HG03460 (cell line): ENCODE measurements at regions not wholly inside any gene's neighbourhood (a gene's known extent, or its start where the extent isn't known, plus 50 kb on each side); places are given as distances from the start of the nearest gene placed in this dataset.

ENCODE experiments used
- ATAC-seq: cut with Tn5 transposase; IDR thresholded peaks from one replicate; pipeline ENCODE4 v1.9.1; 2021; ENCODE audit not compliant: unreplicated experiment

DNA sequence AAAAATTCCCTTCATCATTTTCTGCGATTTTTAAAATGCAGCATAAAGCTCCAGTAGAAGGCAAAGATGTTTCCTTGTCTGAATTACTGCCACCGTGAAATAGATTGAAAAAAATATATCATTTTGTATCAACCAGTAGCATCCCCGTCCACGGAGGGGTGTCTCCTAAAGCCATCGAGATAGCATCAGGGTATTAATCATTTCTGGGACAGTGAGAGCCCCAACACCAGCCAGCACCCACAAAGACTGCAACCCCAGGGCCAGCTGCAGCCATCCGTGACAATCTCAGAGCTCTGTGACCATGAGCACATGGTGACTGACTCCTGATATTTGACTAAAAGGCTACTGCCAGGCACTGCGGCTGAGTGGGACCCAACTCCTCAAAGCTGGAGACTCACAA is 64.1 kb upstream of the SIX3 start:
- ATAC-seq, result no peak

DNA sequence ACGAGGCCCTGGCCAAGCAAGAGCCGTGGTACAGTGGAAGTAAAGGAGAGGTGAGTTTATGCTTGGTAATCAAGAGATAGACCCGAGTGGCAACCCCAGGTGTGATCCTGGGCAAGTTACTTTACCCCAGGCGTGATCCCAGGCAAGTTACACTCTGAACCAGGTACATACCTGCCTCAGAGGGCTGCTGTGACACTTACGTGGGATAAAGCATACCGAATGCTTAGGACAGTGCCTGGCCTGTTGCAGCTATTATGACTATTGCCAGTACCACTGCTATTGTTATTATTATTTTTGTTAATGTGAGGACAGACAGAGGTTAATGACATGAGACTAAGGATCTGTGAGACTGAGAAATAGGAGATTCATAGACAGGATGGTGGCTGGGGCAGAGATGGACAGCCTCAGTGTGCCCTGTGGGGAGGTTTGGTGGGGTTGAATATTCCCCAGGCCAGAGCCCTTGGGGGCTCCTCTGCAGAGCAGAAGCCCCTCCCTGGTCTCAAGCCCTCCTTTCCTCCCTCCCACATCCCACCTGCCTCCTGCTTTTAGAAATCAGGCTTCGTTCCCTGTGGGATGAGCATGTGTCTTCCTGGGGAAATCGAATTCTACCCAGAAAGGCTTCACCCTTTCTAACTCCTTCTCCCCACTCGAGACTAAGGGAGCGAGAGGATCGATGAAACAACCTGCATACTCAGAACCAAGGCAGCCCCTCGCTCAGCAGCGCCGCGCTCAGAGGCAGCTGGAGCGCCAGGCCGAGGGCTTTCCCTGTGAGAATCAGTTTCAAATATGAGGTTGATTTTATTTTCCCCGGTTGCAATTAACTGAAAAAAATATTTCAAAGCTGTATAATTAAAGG is 62.0 kb upstream of the SIX3 start:
- ATAC-seq, result no peak

DNA sequence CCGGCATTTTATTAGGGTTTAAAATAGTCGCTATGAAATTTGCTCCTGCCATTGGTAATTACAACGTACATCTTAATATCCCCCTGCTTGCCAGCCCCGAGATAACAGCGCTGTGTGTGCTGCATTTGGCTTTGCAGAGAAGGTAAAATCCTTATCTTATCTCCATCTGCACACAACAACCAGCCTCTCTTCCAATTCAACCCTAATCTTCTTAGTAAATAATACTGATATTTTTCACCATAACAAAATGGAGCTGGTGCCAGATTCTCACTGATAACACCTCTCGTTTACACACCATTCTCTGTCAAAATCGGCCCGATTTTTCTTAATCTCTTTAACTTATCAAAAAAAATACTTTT is 61.4 kb upstream of the SIX3 start:
- ATAC-seq, result no peak

- no peak for ATAC-seq
Observed at GRCh38 chr2:44881856-44882255, 59.6 kb upstream of the SIX3 start.

GRCh38 chr2:44883356-44883755 is 58.1 kb upstream of the SIX3 start:
- no peak for ATAC-seq

GRCh38 chr2:44884231-44884630 is 57.3 kb upstream of the SIX3 start:
- no peak for ATAC-seq

DNA sequence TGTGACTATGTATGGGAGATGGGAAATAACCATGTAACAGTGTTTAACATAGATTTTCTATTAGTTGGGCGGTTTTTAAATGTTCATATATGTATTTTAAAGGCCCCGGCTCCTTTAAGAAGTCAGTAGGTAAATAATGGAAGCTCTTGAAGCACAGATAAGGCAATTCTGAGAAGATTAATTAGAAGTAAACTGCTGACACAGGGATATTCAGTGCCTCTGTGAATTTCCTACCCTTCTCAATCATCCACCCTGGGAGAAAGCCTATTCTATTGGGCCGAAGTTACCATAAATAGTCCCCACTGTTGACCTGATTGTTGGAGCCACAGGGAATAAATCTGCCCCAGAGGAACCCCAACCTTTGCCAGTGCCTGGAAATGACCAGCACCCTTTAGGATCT is 56.8 kb upstream of the SIX3 start:
- no peak for ATAC-seq

- no peak for ATAC-seq
Observed at GRCh38 chr2:44886414-44886813, 55.1 kb upstream of the SIX3 start.

DNA sequence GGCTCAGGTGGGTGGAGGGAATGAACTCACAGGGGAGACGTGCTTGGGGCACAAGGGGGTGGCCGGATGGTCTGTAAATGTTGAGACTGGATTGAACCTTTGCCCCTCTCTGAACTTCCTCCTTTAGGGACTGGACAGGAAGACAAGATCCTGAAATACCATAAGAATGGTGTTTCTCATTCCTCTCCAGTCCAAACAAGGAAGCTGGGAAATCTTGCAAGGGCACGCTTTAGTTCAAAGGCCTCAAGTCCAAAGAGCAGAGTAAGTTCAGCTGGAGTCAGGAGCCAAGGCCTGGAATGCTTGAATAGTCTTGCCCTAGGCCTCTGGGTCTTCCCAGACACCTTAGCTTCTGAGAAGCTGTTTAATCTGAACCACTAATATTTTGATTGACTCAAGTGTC is 52.4 kb upstream of the SIX3 start:
- no peak for ATAC-seq
